ENCODE measurements at regions not wholly inside any gene's neighbourhood (a gene's known extent, or its start where the extent isn't known, plus 50 kb on each side); places are given as distances from the start of the nearest gene placed in this dataset.

DNA sequence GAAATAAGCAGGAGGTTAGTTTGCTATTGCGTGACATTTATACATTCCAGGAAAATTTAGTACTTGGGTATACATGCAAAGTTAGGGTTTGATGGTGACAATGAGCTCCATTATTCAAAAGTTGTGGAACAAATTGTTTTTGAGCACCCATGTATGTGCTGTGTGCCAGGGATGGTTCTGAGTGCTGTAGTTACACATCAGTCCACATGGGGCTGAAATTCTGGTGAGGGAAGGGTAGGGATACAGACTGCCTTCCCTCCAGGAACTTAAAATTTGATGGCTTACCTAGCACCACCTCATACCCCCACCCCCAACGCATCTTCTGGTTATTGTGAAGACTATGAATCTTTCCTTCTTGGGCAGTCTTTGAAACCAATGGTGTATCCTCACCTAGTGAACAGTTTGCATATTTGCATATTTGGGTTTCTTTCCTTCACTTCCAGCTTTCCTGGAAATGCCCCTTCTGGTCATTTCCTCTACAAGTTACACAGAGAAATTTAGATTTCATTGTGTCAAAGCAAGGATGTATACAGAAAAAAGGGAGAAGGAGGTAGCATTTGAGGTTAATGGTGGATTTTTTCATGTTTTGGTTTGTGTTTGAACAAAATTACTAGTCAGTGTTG is 222.0 kb upstream of the IL12A start:
- Histone ChIP-seq H3K36me3 (ENCODE audit: control insufficient read depth, insufficient read depth, low read length) (no peaks in the 10 kb centered on the region), H3K4me3 (ENCODE audit: low read depth, low read length) (peak overlapping the region; percentile 59), H3K27me3 (ENCODE audit: control insufficient read depth, insufficient read depth, low read length) (no peaks in the 10 kb centered on the region)
- TF ChIP-seq, protein P1, sequence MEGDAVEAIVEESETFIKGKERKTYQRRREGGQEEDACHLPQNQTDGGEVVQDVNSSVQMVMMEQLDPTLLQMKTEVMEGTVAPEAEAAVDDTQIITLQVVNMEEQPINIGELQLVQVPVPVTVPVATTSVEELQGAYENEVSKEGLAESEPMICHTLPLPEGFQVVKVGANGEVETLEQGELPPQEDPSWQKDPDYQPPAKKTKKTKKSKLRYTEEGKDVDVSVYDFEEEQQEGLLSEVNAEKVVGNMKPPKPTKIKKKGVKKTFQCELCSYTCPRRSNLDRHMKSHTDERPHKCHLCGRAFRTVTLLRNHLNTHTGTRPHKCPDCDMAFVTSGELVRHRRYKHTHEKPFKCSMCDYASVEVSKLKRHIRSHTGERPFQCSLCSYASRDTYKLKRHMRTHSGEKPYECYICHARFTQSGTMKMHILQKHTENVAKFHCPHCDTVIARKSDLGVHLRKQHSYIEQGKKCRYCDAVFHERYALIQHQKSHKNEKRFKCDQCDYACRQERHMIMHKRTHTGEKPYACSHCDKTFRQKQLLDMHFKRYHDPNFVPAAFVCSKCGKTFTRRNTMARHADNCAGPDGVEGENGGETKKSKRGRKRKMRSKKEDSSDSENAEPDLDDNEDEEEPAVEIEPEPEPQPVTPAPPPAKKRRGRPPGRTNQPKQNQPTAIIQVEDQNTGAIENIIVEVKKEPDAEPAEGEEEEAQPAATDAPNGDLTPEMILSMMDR (IDR thresholded peaks at IDR 0.05; ENCODE audit: insufficient read depth, low read length, poor library complexity, severe bottlenecking), result peak; percentile 54
- no peak for DNase-seq (ENCODE audit: low read depth)

DNA sequence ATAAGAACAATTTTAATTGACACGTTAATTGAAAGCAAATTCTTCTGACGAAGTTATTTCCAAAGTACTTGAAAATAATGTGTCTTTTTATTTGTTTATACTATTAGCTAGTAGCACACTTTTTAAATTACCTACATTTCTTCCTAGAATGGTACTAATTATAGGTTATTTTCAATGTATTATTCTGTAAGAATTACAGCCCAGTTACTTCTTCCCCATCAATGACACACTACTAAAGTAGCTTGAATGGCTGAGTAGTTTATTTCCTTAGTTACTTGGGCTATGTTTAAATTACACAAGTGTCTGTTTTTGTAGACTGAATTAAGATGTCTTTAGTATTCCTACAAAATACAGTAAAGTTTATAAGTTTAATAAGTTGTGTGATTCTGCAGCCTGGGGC is 217.6 kb upstream of the IL12A start:
- DNase-seq (ENCODE audit: low read depth), result no peak
- Histone ChIP-seq H3K36me3 (ENCODE audit: control insufficient read depth, insufficient read depth, low read length) (no peaks in the 10 kb centered on the region), H3K4me3 (ENCODE audit: low read depth, low read length) (no peak overlapping the region), H3K27me3 (ENCODE audit: control insufficient read depth, insufficient read depth, low read length) (no peaks in the 10 kb centered on the region)
- TF ChIP-seq, protein P1 (IDR thresholded peaks at IDR 0.05; ENCODE audit: insufficient read depth, low read length, poor library complexity, severe bottlenecking), result no peak

GRCh38 chr3:159771865-159772611 is 216.6 kb upstream of the IL12A start:
- DNase-seq (ENCODE audit: low read depth), result no peak
- H3K36me3 ChIP-seq (ENCODE audit: control insufficient read depth, insufficient read depth, low read length), result no peaks in the 10 kb centered on the region
- no peak overlapping the region for H3K4me3 ChIP-seq (ENCODE audit: low read depth, low read length)
- H3K27me3 ChIP-seq (ENCODE audit: control insufficient read depth, insufficient read depth, low read length), result no peaks in the 10 kb centered on the region
- TF ChIP-seq, protein P1 (IDR thresholded peaks at IDR 0.05; ENCODE audit: insufficient read depth, low read length, poor library complexity, severe bottlenecking), result no peak

- Histone ChIP-seq H3K4me3 (ENCODE audit: low read depth, low read length) (no peak overlapping the region), H3K27me3 (ENCODE audit: control insufficient read depth, insufficient read depth, low read length) (no peaks in the 10 kb centered on the region), H3K36me3 (ENCODE audit: control insufficient read depth, insufficient read depth, low read length) (no peaks in the 10 kb centered on the region)
- TF ChIP-seq, protein P1 (IDR thresholded peaks at IDR 0.05; ENCODE audit: insufficient read depth, low read length, poor library complexity, severe bottlenecking), result no peak
- no peak for DNase-seq (ENCODE audit: low read depth)
Observed at GRCh38 chr3:159773706-159774105, 214.9 kb upstream of the IL12A start.

GRCh38 chr3:159775372-159775961 is 213.2 kb upstream of the IL12A start:
- no peak for DNase-seq (ENCODE audit: low read depth)
- TF ChIP-seq, protein P1 (IDR thresholded peaks at IDR 0.05; ENCODE audit: insufficient read depth, low read length, poor library complexity, severe bottlenecking), result no peak

More at GRCh38 chr3:159775372-159775961, 213.2 kb upstream of the IL12A start:
- no peaks in the 10 kb centered on the region for H3K27me3 ChIP-seq (ENCODE audit: control insufficient read depth, insufficient read depth, low read length)
- H3K36me3 ChIP-seq (ENCODE audit: control insufficient read depth, insufficient read depth, low read length), result no peaks in the 10 kb centered on the region
- no peak overlapping the region for H3K4me3 ChIP-seq (ENCODE audit: low read depth, low read length)
